ENCODE measurements at regions not wholly inside any gene's neighbourhood (a gene's known extent, or its start where the extent isn't known, plus 50 kb on each side); places are given as distances from the start of the nearest gene placed in this dataset.

DNA sequence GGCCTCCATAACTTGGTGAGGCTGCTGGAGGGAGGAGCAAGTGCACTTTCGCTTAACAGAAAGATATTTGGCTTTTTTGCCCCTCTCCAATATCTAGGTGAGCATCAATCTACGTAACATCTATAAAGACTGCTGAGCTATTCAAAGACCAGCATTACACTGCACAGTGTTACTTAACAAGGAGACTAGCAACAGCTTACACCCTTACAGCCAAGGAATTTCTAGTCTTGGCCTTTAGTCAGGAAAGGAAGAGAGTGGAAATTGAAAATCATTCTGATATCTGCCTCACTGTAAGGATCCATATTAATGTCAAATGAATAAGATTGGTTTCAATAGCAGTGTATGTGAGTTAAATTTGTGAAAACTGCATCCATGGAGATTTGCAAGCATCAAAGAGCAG is 163.9 kb upstream of the DUSP10 start:
- no peak overlapping the region for H3K4me3 ChIP-seq (ENCODE audit: low read length)
- no peaks in the 10 kb centered on the region for H3F3A ChIP-seq (ENCODE audit: insufficient read depth, low read length, poor library complexity, severe bottlenecking)
- H2AFZ ChIP-seq (ENCODE audit: low read depth, low read length): no peak overlapping the region
- no peaks in the 10 kb centered on the region for H3K27me3 ChIP-seq (ENCODE audit: insufficient read depth, low read depth, low read length)
- TF ChIP-seq, protein P1, sequence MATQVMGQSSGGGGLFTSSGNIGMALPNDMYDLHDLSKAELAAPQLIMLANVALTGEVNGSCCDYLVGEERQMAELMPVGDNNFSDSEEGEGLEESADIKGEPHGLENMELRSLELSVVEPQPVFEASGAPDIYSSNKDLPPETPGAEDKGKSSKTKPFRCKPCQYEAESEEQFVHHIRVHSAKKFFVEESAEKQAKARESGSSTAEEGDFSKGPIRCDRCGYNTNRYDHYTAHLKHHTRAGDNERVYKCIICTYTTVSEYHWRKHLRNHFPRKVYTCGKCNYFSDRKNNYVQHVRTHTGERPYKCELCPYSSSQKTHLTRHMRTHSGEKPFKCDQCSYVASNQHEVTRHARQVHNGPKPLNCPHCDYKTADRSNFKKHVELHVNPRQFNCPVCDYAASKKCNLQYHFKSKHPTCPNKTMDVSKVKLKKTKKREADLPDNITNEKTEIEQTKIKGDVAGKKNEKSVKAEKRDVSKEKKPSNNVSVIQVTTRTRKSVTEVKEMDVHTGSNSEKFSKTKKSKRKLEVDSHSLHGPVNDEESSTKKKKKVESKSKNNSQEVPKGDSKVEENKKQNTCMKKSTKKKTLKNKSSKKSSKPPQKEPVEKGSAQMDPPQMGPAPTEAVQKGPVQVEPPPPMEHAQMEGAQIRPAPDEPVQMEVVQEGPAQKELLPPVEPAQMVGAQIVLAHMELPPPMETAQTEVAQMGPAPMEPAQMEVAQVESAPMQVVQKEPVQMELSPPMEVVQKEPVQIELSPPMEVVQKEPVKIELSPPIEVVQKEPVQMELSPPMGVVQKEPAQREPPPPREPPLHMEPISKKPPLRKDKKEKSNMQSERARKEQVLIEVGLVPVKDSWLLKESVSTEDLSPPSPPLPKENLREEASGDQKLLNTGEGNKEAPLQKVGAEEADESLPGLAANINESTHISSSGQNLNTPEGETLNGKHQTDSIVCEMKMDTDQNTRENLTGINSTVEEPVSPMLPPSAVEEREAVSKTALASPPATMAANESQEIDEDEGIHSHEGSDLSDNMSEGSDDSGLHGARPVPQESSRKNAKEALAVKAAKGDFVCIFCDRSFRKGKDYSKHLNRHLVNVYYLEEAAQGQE (IDR thresholded peaks at IDR 0.05; ENCODE audit: borderline replicate concordance): no peak
- TF ChIP-seq EZH2 (IDR thresholded peaks at IDR 0.05; ENCODE audit: borderline replicate concordance, insufficient read depth, low read length, poor library complexity, severe bottlenecking): no peak
- TF ChIP-seq RAD21 (conservative IDR thresholded peaks at IDR 0.05): no peak
- TF ChIP-seq SMC3 (conservative IDR thresholded peaks at IDR 0.05; ENCODE audit: poor library complexity): no peak
- H3K9ac ChIP-seq (ENCODE audit: low read length): no peak overlapping the region
- H3K79me2 ChIP-seq (replicated peaks; ENCODE audit: insufficient read depth, low read length): no peaks in the 10 kb centered on the region
- no peak overlapping the region for H3K27ac ChIP-seq (ENCODE audit: low read length)
- H4K20me1 ChIP-seq (ENCODE audit: insufficient read depth): no peaks in the 10 kb centered on the region
- H3K9me2 ChIP-seq (ENCODE audit: insufficient read depth, low read length): no peaks in the 10 kb centered on the region
- no peaks in the 10 kb centered on the region for H3K9me3 ChIP-seq (ENCODE audit: low read length)
- no peaks in the 10 kb centered on the region for H3K36me3 ChIP-seq (ENCODE audit: insufficient read depth, low read length)
- no peak overlapping the region for H3K4me2 ChIP-seq (ENCODE audit: low read length)

DNA sequence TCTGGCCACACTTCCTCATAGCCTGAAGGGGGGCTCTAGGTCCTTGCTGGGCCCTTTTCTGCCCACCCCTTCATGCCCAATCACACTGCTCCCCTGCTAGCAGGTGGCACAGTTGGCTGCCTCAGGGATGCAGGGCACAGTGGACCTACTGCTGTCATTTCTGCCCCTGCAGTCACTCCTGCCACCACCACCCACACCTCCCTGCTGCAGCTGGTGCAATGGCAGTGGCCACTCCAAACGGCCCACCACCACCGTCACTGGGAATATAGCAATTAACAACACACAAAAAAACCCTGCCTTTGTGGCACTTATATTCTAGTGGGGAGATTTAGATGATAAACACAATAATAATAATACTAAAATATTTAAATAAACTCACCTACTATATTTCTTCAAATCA is 162.4 kb upstream of the DUSP10 start:
- no peaks in the 10 kb centered on the region for H4K20me1 ChIP-seq (ENCODE audit: insufficient read depth)
- H3K79me2 ChIP-seq (replicated peaks; ENCODE audit: insufficient read depth, low read length): no peaks in the 10 kb centered on the region
- no peaks in the 10 kb centered on the region for H3K27me3 ChIP-seq (ENCODE audit: insufficient read depth, low read depth, low read length)
- no peak overlapping the region for H2AFZ ChIP-seq (ENCODE audit: low read depth, low read length)
- H3F3A ChIP-seq (ENCODE audit: insufficient read depth, low read length, poor library complexity, severe bottlenecking): no peaks in the 10 kb centered on the region
- H3K27ac ChIP-seq (ENCODE audit: low read length): no peak overlapping the region
- H3K9ac ChIP-seq (ENCODE audit: low read length): no peak overlapping the region
- no peaks in the 10 kb centered on the region for H3K9me2 ChIP-seq (ENCODE audit: insufficient read depth, low read length)
- no peak overlapping the region for H3K4me3 ChIP-seq (ENCODE audit: low read length)
- H3K36me3 ChIP-seq (ENCODE audit: insufficient read depth, low read length): no peaks in the 10 kb centered on the region
- no peak overlapping the region for H3K4me2 ChIP-seq (ENCODE audit: low read length)
- H3K9me3 ChIP-seq (ENCODE audit: low read length): no peaks in the 10 kb centered on the region
- no peak for TF ChIP-seq TAF1 (IDR thresholded peaks at IDR 0.05; ENCODE audit: low read depth)
- TF ChIP-seq, protein P1 (IDR thresholded peaks at IDR 0.05; ENCODE audit: borderline replicate concordance): no peak
- TF ChIP-seq, protein P2, sequence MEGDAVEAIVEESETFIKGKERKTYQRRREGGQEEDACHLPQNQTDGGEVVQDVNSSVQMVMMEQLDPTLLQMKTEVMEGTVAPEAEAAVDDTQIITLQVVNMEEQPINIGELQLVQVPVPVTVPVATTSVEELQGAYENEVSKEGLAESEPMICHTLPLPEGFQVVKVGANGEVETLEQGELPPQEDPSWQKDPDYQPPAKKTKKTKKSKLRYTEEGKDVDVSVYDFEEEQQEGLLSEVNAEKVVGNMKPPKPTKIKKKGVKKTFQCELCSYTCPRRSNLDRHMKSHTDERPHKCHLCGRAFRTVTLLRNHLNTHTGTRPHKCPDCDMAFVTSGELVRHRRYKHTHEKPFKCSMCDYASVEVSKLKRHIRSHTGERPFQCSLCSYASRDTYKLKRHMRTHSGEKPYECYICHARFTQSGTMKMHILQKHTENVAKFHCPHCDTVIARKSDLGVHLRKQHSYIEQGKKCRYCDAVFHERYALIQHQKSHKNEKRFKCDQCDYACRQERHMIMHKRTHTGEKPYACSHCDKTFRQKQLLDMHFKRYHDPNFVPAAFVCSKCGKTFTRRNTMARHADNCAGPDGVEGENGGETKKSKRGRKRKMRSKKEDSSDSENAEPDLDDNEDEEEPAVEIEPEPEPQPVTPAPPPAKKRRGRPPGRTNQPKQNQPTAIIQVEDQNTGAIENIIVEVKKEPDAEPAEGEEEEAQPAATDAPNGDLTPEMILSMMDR (IDR thresholded peaks at IDR 0.05; ENCODE audit: poor library complexity, severe bottlenecking): no peak

Data from neural cell (in vitro differentiated cells).